ENCODE measurements at regions not wholly inside any gene's neighbourhood (a gene's known extent, or its start where the extent isn't known, plus 50 kb on each side); places are given as distances from the start of the nearest gene placed in this dataset.

GRCh38 chr20:60244373-60245146 is 286.3 kb downstream of the CDH26 start:
- no peak for TF ChIP-seq CTCF (conservative IDR thresholded peaks at IDR 0.05)

GRCh38 chr20:60246751-60247150 is 288.5 kb downstream of the CDH26 start:
- no peak overlapping the region for H3K27ac ChIP-seq
- TF ChIP-seq CTCF (conservative IDR thresholded peaks at IDR 0.05): no peak

More at GRCh38 chr20:60244373-60245146, 286.3 kb downstream of the CDH26 start:
- H3K27ac ChIP-seq: no peak overlapping the region

GRCh38 chr20:60249436-60249835 is 291.2 kb downstream of the CDH26 start:
- TF ChIP-seq CTCF (conservative IDR thresholded peaks at IDR 0.05): no peak
- no peak overlapping the region for H3K27ac ChIP-seq

- TF ChIP-seq CTCF (conservative IDR thresholded peaks at IDR 0.05): no peak
- no peak overlapping the region for H3K27ac ChIP-seq
Measured at GRCh38 chr20:60250251-60250650, 292.0 kb downstream of the CDH26 start.

GRCh38 chr20:60252866-60253265 is 294.6 kb downstream of the CDH26 start:
- TF ChIP-seq CTCF (conservative IDR thresholded peaks at IDR 0.05): no peak
- no peak overlapping the region for H3K27ac ChIP-seq

GRCh38 chr20:60253471-60253870 is 295.2 kb downstream of the CDH26 start:
- H3K27ac ChIP-seq: no peak overlapping the region
- no peak for TF ChIP-seq CTCF (conservative IDR thresholded peaks at IDR 0.05)

- no peak for TF ChIP-seq CTCF (conservative IDR thresholded peaks at IDR 0.05)
- H3K27ac ChIP-seq: peak overlapping the region; percentile 72
Measured at GRCh38 chr20:60254901-60255411, 296.7 kb downstream of the CDH26 start.
